ENCODE measurements at regions not wholly inside any gene's neighbourhood (a gene's known extent, or its start where the extent isn't known, plus 50 kb on each side); places are given as distances from the start of the nearest gene placed in this dataset.

DNA sequence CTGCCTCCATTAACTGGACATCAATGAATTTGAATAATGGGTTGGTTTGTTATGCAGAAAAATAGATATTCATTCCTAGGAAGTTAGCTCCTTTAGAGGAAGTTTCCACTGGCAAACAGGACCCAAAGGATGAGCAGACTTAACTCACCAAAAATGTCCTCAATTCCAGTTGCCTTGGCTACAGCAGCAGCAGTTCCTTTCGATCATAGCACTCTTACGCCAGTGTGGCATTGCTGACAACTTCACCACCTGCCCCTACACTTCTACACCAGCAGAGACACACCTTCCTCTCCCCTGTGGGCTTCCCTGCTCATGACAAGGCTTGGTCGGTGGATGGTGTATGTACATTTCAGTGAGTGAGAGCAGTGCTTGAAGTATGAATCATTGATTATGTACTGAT lies 532.8 kb downstream of the QKI start:
- TF ChIP-seq, protein P1, sequence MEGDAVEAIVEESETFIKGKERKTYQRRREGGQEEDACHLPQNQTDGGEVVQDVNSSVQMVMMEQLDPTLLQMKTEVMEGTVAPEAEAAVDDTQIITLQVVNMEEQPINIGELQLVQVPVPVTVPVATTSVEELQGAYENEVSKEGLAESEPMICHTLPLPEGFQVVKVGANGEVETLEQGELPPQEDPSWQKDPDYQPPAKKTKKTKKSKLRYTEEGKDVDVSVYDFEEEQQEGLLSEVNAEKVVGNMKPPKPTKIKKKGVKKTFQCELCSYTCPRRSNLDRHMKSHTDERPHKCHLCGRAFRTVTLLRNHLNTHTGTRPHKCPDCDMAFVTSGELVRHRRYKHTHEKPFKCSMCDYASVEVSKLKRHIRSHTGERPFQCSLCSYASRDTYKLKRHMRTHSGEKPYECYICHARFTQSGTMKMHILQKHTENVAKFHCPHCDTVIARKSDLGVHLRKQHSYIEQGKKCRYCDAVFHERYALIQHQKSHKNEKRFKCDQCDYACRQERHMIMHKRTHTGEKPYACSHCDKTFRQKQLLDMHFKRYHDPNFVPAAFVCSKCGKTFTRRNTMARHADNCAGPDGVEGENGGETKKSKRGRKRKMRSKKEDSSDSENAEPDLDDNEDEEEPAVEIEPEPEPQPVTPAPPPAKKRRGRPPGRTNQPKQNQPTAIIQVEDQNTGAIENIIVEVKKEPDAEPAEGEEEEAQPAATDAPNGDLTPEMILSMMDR (IDR thresholded peaks at IDR 0.05) = no peak
- no peak for TF ChIP-seq POLR2A (IDR thresholded peaks at IDR 0.05)
